Thoracic aorta (tissue), 2 donors: ENCODE measurements at regions not wholly inside any gene's neighbourhood (a gene's known extent, or its start where the extent isn't known, plus 50 kb on each side); places are given as distances from the start of the nearest gene placed in this dataset.
"Not testable (repeated sequence)": the region's sequence is repeated elsewhere in the genome, so short reads cannot be mapped to it uniquely, and the experiment has no call there.

Experiments used
- ATAC-seq: fragments of 150-250 bp; one replicate; pipeline ENCODE4 v1.8.0; 2017; ENCODE audit warnings: low read depth; ENCODE audit not compliant: insufficient number of reproducible peaks, low FRiP score
- DNase-seq: peaks from one replicate; pipeline ENCODE4 v3.0.0-alpha.2; 2020; ENCODE audit warnings: low spot score
- H3K27ac ChIP-seq, 2 donors: fragments of 200-600 bp; sonication (generic); 1 replicate in 1 of 2; 2 replicates in 1 of 2; pipeline ENCODE4 v1.5.1; 2016; ENCODE audit warnings: mild to moderate bottlenecking in 2 of 2, moderate library complexity in 2 of 2
- H3K27me3 ChIP-seq: fragments of 200-600 bp; sonication (generic); replicated peaks from 2 replicates; pipeline ENCODE4 v1.6.0; 2016; ENCODE audit warnings: mild to moderate bottlenecking; ENCODE audit not compliant: insufficient read depth
- H3K36me3 ChIP-seq: fragments of 200-600 bp; sonication (generic); one replicate; pipeline ENCODE4 v1.5.1; 2016
- H3K4me1 ChIP-seq, 2 donors: fragments of 200-600 bp; sonication (generic); 1 replicate in 1 of 2; 2 replicates in 1 of 2; pipeline versions ENCODE4 v1.5.1 to v1.6.0; 2016; ENCODE audit warnings: low read depth in 2 of 2, mild to moderate bottlenecking in 1 of 2; ENCODE audit not compliant: control insufficient read depth in 1 of 2
- H3K4me3 ChIP-seq: fragments of 200-600 bp; sonication (generic); 2 replicates; pipeline ENCODE4 v1.5.1; 2016; ENCODE audit warnings: mild to moderate bottlenecking
- H3K9me3 ChIP-seq: fragments of 200-600 bp; sonication (generic); 2 replicates; pipeline ENCODE4 v1.5.1; 2016
- CTCF ChIP-seq: fragments of 200-600 bp; sonication (generic); IDR thresholded peaks from one replicate; pipeline ENCODE4 v1.5.1; 2019; ENCODE audit warnings: antibody characterized with exemption

GRCh38 chr1:239985044-239985443, 106.6 kb upstream of the FMN2 start:
- TF ChIP-seq CTCF: no peak

GRCh38 chr1:239987103-239987745, 104.5 kb upstream of the FMN2 start:
- H3K27me3 ChIP-seq: no peaks in the 10 kb centered on the region
- no peaks in the 10 kb centered on the region for H3K4me1 ChIP-seq
- ATAC-seq: no peak
- H3K9me3 ChIP-seq: no peaks in the 10 kb centered on the region
- H3K27ac ChIP-seq: no peak overlapping the region
- peak; percentile 49 for TF ChIP-seq CTCF
- no peaks in the 10 kb centered on the region for H3K36me3 ChIP-seq
- DNase-seq: no peak
- H3K4me3 ChIP-seq: no peak overlapping the region

More at GRCh38 chr1:239985044-239985443, 106.6 kb upstream of the FMN2 start:
- Histone ChIP-seq H3K4me1 (no peaks in the 10 kb centered on the region), H3K36me3 (no peaks in the 10 kb centered on the region), H3K27ac (no peak overlapping the region), H3K4me3 (no peak overlapping the region), H3K27me3 (no peaks in the 10 kb centered on the region), H3K9me3 (no peaks in the 10 kb centered on the region)
- no peak for ATAC-seq
- DNase-seq: no peak

- Histone ChIP-seq H3K4me3 (no peak overlapping the region), H3K27me3 (no peaks in the 10 kb centered on the region), H3K27ac (no peak overlapping the region), H3K36me3 (no peaks in the 10 kb centered on the region), H3K4me1 (no peaks in the 10 kb centered on the region), H3K9me3 (no peaks in the 10 kb centered on the region)
- DNase-seq (no peak), ATAC-seq (no peak)
- no peak for TF ChIP-seq CTCF
Observed at GRCh38 chr1:239989990-239990389, 101.7 kb upstream of the FMN2 start.

GRCh38 chr1:239992566-239992965, 99.1 kb upstream of the FMN2 start:
- not testable (repeated sequence) for H3K4me1 ChIP-seq, H3K4me3 ChIP-seq, H3K27ac ChIP-seq, ATAC-seq, H3K36me3 ChIP-seq, H3K9me3 ChIP-seq, H3K27me3 ChIP-seq, DNase-seq

DNA sequence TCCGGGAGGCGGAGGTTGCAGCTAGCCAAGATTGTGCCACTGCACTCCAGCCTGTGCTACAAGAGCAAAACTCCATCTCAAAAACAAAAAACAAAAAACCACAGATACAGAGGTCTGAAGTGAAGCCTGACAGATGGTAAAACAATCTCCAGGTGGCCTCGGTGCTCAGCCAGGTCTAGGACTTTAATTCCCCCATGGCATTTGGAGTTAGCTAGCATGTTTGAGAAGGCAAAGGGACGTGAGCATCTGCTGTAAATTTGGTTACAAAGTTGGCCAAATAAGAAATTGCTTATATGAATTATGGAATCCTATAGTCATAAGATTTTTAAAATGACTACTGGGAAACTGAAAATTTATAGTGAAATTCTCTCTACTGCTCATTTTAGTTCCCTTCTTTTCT, 98.3 kb upstream of the FMN2 start:
- TF ChIP-seq CTCF: no peak
- no peak overlapping the region for H3K27ac ChIP-seq
- DNase-seq (no peak), ATAC-seq (no peak)
- H3K4me3 ChIP-seq: no peak overlapping the region
- peaks cover 0 to 3% of the 10 kb centered on the region in 2 donors for H3K4me1 ChIP-seq
- peaks cover 4% of the 10 kb centered on the region for H3K27me3 ChIP-seq
- no peaks in the 10 kb centered on the region for H3K36me3 ChIP-seq
- H3K9me3 ChIP-seq: no peaks in the 10 kb centered on the region

GRCh38 chr1:239995281-239995680, 96.4 kb upstream of the FMN2 start:
- no peaks in the 10 kb centered on the region for H3K36me3 ChIP-seq
- H3K27me3 ChIP-seq: peaks cover 5% of the 10 kb centered on the region
- DNase-seq (no peak), ATAC-seq (no peak)
- H3K27ac ChIP-seq: no peak overlapping the region
- H3K9me3 ChIP-seq: no peaks in the 10 kb centered on the region
- peaks cover 0 to 3% of the 10 kb centered on the region in 2 donors for H3K4me1 ChIP-seq
- H3K4me3 ChIP-seq: no peak overlapping the region
- TF ChIP-seq CTCF: no peak
